ENCODE measurements at regions not wholly inside any gene's neighbourhood (a gene's known extent, or its start where the extent isn't known, plus 50 kb on each side); places are given as distances from the start of the nearest gene placed in this dataset.
"Not testable (repeated sequence)": the region's sequence is repeated elsewhere in the genome, so short reads cannot be mapped to it uniquely, and the experiment has no call there.

- DNase-seq: no peak
Measured at GRCh38 chr5:18491349-18491748, 857.1 kb downstream of the TAF11L14 start.

GRCh38 chr5:18495157-18495556 is 860.9 kb downstream of the TAF11L14 start:
- no peak for DNase-seq

- no peak for DNase-seq
Measured at GRCh38 chr5:18496041-18496440, 861.8 kb downstream of the TAF11L14 start.

- DNase-seq: no peak
Measured at GRCh38 chr5:18497089-18497488, 862.8 kb downstream of the TAF11L14 start.

- no peak for DNase-seq
Measured at GRCh38 chr5:18503797-18504328, 869.6 kb downstream of the TAF11L14 start.

- no peak for DNase-seq
Measured at GRCh38 chr5:18507114-18507513, 872.9 kb downstream of the TAF11L14 start.

GRCh38 chr5:18517641-18518380 is 883.6 kb downstream of the TAF11L14 start:
- DNase-seq: no peak

GRCh38 chr5:18523380-18523779 is 889.1 kb downstream of the TAF11L14 start:
- no peak for DNase-seq

GRCh38 chr5:18526792-18527405 is 892.6 kb downstream of the TAF11L14 start:
- no peak for DNase-seq

- no peak for DNase-seq
Measured at GRCh38 chr5:18533137-18533536, 898.9 kb downstream of the TAF11L14 start.

- DNase-seq: no peak
Measured at GRCh38 chr5:18534119-18534518, 899.9 kb downstream of the TAF11L14 start.

GRCh38 chr5:18535753-18536152 is 901.5 kb downstream of the TAF11L14 start:
- not testable (repeated sequence) for DNase-seq

GRCh38 chr5:18544421-18544820 is 910.2 kb downstream of the TAF11L14 start:
- DNase-seq: no peak

GRCh38 chr5:18546591-18546990 is 912.3 kb downstream of the TAF11L14 start:
- DNase-seq: no peak

- DNase-seq: no peak
Measured at GRCh38 chr5:18551716-18552115, 917.5 kb downstream of the TAF11L14 start.

- no peak for DNase-seq
Measured at GRCh38 chr5:18553269-18553668, 919.0 kb downstream of the TAF11L14 start.

- no peak for DNase-seq
Measured at GRCh38 chr5:18560602-18561001, 926.3 kb downstream of the TAF11L14 start.

GRCh38 chr5:18563853-18564252 is 929.6 kb downstream of the TAF11L14 start:
- DNase-seq: no peak

- DNase-seq: no peak
Measured at GRCh38 chr5:18566671-18567070, 932.4 kb downstream of the TAF11L14 start.

- DNase-seq: no peak
Measured at GRCh38 chr5:18576586-18576985, 942.3 kb downstream of the TAF11L14 start.

GRCh38 chr5:18601185-18601584 is 966.9 kb downstream of the TAF11L14 start:
- DNase-seq: no peak

- DNase-seq: no peak
Measured at GRCh38 chr5:18602402-18602801, 968.1 kb downstream of the TAF11L14 start.

- no peak for DNase-seq
Measured at GRCh38 chr5:18605186-18605585, 970.9 kb downstream of the TAF11L14 start.

GRCh38 chr5:18607570-18607969 is 973.3 kb downstream of the TAF11L14 start:
- no peak for DNase-seq

Data from GF-D8 (cell line).